Stimulated activated naive B cell treated with anti-CD40 and anti-IgM and Interleukin-4, amounts not matched to agents 10 μg/mL and 1 μg/mL and 100 μg/mL, for 72 hours (primary cell): ENCODE measurements at regions not wholly inside any gene's neighbourhood (a gene's known extent, or its start where the extent isn't known, plus 50 kb on each side); places are given as distances from the start of the nearest gene placed in this dataset.
"Not testable (repeated sequence)": the region's sequence is repeated elsewhere in the genome, so short reads cannot be mapped to it uniquely, and the experiment has no call there.

Experiments
- ATAC-seq, 2 donors: fragments of 150-1000 bp; cut with Tn5 transposase; replicated peaks; 2 replicates each; pipeline ENCODE4 v1.10.0; 2021; ENCODE audit warnings: moderate library complexity in 1 of 2
- DNase-seq: peaks from one replicate; pipeline ENCODE4 v3.0.0; 2021
- H3K27ac Mint-ChIP-seq: one replicate; pipeline ENCODE4 v1.8.0; 2022; ENCODE audit warnings: mild to moderate bottlenecking, mixed read lengths
- H3K27me3 Mint-ChIP-seq, 2 donors: one replicate each; pipeline ENCODE4 v1.8.0; 2022; ENCODE audit warnings: mixed read lengths in 2 of 2
- H3K36me3 Mint-ChIP-seq, 2 donors: one replicate each; pipeline ENCODE4 v1.8.0; 2022; ENCODE audit warnings: mixed read lengths in 2 of 2, mild to moderate bottlenecking in 1 of 2
- H3K4me1 Mint-ChIP-seq, 2 donors: one replicate each; pipeline ENCODE4 v1.8.0; 2022; ENCODE audit warnings: mixed read lengths in 2 of 2, mild to moderate bottlenecking in 1 of 2
- H3K4me3 Mint-ChIP-seq, 2 donors: one replicate each; pipeline ENCODE4 v1.8.0; 2022; ENCODE audit warnings: mild to moderate bottlenecking in 2 of 2, mixed read lengths in 2 of 2, moderate library complexity in 1 of 2
- H3K9me3 Mint-ChIP-seq, 2 donors: one replicate each; pipeline ENCODE4 v1.8.0; 2022; ENCODE audit warnings: mixed read lengths in 2 of 2, mild to moderate bottlenecking in 1 of 2

DNA sequence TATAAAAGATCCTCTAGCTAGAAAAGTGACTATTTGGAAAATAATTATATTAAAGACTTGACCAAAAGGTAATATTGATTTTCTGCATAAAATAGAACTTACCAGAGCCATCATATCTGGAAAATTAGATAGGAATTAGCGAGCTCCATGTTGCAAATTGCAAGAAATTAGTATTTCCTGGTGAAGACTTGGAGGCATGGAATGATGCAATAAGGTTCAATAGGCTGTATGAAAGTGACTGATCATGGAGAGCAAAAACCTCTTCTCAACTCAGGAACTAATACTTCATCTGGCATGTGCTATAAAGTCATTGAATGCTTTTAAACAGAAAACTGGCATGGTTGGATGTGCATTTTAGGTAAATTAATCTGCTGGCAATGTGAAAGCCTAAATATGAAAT, 66.3 kb upstream of the UFM1 start:
- H3K9me3 Mint-ChIP-seq: peaks cover 15% of the 10 kb centered on the region in 2 donors
- H3K27ac Mint-ChIP-seq: no peak overlapping the region
- ATAC-seq: no peak
- no peaks in the 10 kb centered on the region for H3K36me3 Mint-ChIP-seq
- no peak for DNase-seq
- no peaks in the 10 kb centered on the region for H3K4me1 Mint-ChIP-seq
- H3K4me3 Mint-ChIP-seq: no peak overlapping the region
- H3K27me3 Mint-ChIP-seq: no peaks in the 10 kb centered on the region

DNA sequence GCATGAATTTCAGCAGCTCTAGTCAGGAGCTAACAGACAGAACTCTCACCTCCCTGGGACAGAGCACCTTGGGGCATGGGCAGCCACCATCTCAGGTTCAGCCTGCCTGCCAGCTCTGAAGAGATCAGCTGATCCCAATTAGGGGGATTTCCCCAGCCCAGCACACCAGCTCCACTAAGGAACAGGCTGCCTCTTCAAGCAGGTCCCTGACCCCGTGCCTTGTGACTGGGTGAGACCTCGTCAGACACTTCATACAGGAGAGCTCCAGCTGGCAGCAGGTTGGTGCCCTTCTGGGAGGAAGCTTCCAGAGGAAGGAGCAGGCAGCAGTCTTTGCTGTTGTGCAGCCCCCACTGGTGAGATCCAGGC, 84.5 kb upstream of the UFM1 start:
- Mint-ChIP-seq H3K36me3 (peaks cover 1 to 3% of the 10 kb centered on the region in 2 donors), H3K27ac (no peak overlapping the region), H3K4me3 (no peak overlapping the region), H3K27me3 (peaks cover 0 to 4% of the 10 kb centered on the region in 2 donors), H3K9me3 (peaks cover 0 to 10% of the 10 kb centered on the region in 2 donors), H3K4me1 (no peaks in the 10 kb centered on the region)
- DNase-seq (no peak), ATAC-seq (no peak)

DNA sequence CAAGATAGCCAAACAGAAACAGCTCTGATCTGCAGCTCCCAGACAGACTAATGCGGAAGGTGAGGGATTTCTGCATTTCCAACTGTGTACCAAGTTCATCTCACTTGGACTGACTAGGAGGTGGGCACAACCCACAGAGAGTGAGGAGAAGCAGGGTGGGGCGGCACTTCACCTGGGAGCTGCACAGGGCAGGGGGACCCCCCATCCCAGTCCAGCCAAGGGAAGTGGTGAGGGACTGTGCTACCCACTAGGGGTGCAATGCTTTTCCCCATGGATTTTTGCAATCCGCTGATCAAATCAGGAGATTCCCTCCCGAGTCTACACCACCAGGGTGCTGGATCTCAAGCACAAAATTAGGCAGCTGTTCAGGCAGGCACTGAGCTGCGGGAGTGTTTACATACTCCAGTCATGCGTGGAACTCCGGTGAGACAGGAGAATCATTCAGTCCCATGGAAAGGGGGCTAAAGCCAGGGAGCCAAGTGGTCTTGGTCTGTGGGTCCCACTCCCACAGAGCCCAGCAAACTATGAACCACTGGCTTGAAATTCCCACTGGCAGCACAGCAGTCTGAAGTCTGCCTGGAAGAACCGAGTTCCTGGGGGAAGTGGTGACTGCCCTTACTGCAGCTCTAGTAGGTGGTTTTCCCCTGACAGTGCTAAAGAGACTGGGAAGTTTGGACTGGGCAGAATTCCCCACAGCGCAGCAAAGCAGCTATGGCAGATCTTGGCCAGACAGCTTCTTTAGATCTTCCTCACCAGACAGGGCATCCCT, 85.1 kb upstream of the UFM1 start:
- H3K9me3 Mint-ChIP-seq: peaks cover 0 to 10% of the 10 kb centered on the region in 2 donors
- H3K4me3 Mint-ChIP-seq: no peak overlapping the region
- H3K27ac Mint-ChIP-seq: no peak overlapping the region
- ATAC-seq (no peak), DNase-seq (no peak)
- peaks cover 0 to 4% of the 10 kb centered on the region in 2 donors for H3K27me3 Mint-ChIP-seq
- peaks cover 1 to 3% of the 10 kb centered on the region in 2 donors for H3K36me3 Mint-ChIP-seq
- no peaks in the 10 kb centered on the region for H3K4me1 Mint-ChIP-seq

DNA sequence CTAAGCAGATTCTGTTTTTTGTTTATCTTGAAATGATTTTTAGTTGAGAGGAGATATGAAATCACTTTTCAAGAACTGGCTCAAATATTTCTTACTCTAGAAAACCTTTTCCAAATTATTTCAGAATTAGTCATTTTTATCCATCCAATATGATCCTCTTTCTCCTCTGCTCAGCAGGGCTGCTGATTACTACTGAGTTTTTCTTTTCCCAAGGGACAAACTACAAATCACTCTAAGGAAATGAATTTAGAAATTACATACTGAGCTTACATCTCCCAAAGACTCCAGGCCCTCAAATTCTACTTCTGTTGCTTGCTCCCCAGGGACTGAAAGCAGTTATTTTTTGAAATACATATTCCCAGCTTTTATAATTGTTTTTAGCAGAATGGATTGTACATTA, 87.4 kb upstream of the UFM1 start:
- H3K36me3 Mint-ChIP-seq: peaks cover 1 to 3% of the 10 kb centered on the region in 2 donors
- ATAC-seq (no peak), DNase-seq (no peak)
- peaks cover 0 to 3% of the 10 kb centered on the region in 2 donors for H3K9me3 Mint-ChIP-seq
- H3K4me1 Mint-ChIP-seq: no peaks in the 10 kb centered on the region
- no peak overlapping the region for H3K4me3 Mint-ChIP-seq
- H3K27me3 Mint-ChIP-seq: peaks cover 0 to 4% of the 10 kb centered on the region in 2 donors
- no peak overlapping the region for H3K27ac Mint-ChIP-seq

DNA sequence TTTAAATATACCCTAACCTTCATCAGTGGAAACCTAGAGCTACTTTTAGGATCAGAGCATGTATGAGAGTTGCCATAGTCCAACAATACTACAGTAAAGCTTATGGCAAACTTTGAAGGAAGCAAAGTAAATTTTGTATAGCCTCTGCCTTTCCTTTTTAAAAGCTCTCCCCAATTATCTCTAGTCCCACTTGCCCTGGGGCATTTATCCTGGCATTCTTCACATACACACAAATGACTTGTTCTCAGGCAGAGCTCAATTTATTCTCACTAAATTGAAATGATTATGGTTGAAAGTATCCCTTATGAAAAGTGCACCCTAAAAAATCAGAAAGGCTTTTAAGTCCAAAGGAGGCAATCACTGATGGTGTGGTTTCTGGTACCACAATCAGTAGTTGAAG, 94.1 kb upstream of the UFM1 start:
- Mint-ChIP-seq H3K4me1 (no peaks in the 10 kb centered on the region), H3K27me3 (no peaks in the 10 kb centered on the region), H3K27ac (no peak overlapping the region), H3K9me3 (no peaks in the 10 kb centered on the region), H3K4me3 (no peak overlapping the region), H3K36me3 (no peaks in the 10 kb centered on the region)
- ATAC-seq (no peak), DNase-seq (no peak)

DNA sequence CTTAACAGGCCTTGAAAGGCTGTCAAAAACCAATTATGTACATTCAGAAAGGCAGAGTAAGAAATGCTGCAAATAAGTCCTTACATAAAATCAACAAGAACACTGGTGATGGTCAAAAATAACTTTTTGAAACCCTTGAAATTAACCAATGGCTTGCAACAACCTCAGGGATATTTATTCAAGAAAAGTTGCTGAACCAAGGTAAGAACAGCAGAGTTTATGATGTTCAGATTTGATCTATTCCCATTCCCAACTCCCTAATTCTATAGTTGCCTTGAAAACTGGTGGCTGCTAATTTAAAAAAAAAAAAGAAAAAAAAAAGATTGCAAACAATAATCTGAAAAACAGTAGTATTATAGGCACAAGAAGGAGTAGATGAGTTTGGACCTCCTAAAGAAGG, 109.8 kb upstream of the UFM1 start:
- ATAC-seq (no peak), DNase-seq (no peak)
- Mint-ChIP-seq H3K27me3 (no peaks in the 10 kb centered on the region), H3K9me3 (peaks cover 0 to 10% of the 10 kb centered on the region in 2 donors), H3K4me3 (no peak overlapping the region), H3K4me1 (no peaks in the 10 kb centered on the region), H3K36me3 (no peaks in the 10 kb centered on the region), H3K27ac (no peak overlapping the region)

DNA sequence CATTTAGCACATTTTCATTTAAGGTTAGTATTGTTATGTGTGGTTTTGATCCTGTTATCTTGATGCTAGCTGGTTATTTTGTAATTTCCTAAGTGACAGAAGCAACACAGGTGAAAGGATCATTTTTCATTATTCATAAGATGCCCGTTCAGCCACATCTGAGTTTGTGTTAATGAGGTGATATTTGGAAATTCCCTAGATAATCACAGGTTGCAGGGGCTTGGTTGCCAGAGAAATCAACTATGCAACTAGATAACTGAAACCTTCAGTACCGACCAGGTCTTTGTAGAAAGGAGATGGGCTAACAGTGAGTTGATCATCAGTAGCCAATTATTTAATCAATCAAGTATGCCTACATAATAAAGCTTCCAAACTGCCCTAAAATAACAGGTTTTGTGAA, 121.3 kb upstream of the UFM1 start:
- no peaks in the 10 kb centered on the region for H3K4me1 Mint-ChIP-seq
- no peak overlapping the region for H3K27ac Mint-ChIP-seq
- ATAC-seq (no peak), DNase-seq (no peak)
- H3K27me3 Mint-ChIP-seq: no peaks in the 10 kb centered on the region
- no peaks in the 10 kb centered on the region for H3K36me3 Mint-ChIP-seq
- peaks cover 0 to 10% of the 10 kb centered on the region in 2 donors for H3K9me3 Mint-ChIP-seq
- no peak overlapping the region for H3K4me3 Mint-ChIP-seq

DNA sequence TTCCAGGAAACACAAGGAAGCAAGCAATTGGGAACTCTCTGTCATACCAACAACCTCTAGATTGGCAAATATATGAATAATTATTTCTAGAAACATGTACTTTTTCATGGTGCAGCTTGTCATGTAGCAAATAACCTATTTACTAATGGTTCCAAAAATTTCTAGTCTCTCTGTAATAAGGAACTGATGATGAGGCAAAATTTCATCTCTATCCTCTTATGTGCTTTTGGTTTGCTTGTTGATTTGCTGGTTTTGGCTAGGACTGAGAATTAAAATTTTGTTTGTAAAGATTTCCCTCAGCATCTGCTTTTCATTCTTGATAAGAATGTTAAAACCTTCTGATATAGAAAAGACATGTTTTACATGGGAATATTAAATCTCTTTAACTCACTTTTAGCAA, 123.2 kb upstream of the UFM1 start:
- no peak overlapping the region for H3K4me3 Mint-ChIP-seq
- no peak for ATAC-seq
- DNase-seq: no peak

DNA sequence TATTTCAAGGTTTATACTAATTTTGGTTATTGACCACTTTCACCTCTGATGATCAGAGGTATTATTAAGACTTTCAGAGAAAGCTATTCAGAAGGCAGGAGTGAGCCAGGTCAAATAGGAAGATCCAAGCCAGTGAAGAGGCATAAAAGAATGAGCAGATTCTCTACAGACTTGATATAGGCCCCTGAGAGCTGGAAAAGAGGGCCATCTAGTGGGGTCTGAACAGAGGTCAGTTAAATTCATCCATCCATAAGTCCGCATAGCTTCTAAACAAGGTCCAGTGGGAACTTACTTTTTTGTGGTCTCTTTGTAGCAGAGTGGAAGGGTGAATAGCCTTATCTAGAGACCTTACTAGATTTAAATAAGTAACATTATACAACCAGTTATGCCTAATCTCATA, 126.6 kb upstream of the UFM1 start:
- Mint-ChIP-seq H3K27ac (no peak overlapping the region), H3K9me3 (peaks cover 3 to 4% of the 10 kb centered on the region in 2 donors), H3K27me3 (no peaks in the 10 kb centered on the region), H3K4me3 (no peak overlapping the region), H3K36me3 (no peaks in the 10 kb centered on the region), H3K4me1 (peaks cover 3 to 7% of the 10 kb centered on the region in 2 donors)
- no peak for ATAC-seq
- no peak for DNase-seq

More for the DNA sequence above, 123.2 kb upstream of the UFM1 start:
- Mint-ChIP-seq H3K36me3 (no peaks in the 10 kb centered on the region), H3K27me3 (no peaks in the 10 kb centered on the region), H3K9me3 (peaks cover 0 to under 1% of the 10 kb centered on the region in 2 donors), H3K4me1 (peaks cover 0 to under 1% of the 10 kb centered on the region in 2 donors), H3K27ac (no peak overlapping the region)

DNA sequence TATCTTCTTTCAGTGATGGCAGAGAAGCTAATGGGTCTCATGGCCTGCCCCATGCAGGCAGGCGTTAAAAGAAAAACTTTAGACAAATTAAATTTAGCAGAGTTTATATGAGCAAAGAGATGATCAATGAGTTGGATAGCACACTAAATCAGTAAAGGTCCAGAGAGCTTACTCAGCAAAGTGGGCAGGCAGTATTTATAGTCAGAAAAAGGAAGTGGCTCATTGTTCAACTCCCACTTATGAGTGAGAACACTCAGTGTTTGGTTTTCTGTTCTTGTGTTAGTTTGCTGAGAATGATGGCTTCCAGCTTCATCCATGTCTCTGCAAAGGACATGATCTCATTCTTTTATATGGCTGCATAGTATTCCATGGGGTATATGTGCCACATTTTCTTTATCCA, 128.5 kb upstream of the UFM1 start:
- H3K27ac Mint-ChIP-seq, H3K27me3 Mint-ChIP-seq, H3K4me3 Mint-ChIP-seq, DNase-seq, H3K9me3 Mint-ChIP-seq, H3K36me3 Mint-ChIP-seq, H3K4me1 Mint-ChIP-seq: not testable (repeated sequence)
- ATAC-seq: peak; percentile 72 to 77

DNA sequence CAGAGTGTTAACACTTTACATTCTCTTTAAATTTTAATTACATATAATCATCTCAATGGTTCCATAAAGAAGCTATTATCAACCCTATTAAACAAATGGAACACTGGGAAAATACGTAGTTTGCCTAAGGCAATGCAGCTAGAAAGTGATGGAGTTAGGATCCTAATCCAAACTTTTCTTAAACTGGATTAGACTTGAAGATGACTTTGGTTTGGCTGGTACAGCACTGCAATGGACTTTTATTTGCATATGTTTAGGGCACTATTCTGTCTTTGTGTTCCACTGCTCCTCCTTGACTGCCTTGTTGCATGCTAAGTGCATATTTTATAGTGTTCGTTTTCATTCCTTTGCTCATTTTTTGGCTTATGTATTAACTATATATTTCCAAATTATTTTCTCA, 133.5 kb upstream of the UFM1 start:
- Mint-ChIP-seq H3K4me1 (peaks cover 2 to 3% of the 10 kb centered on the region in 2 donors), H3K27me3 (no peaks in the 10 kb centered on the region), H3K4me3 (no peak overlapping the region), H3K27ac (no peak overlapping the region), H3K36me3 (peaks cover 0 to 3% of the 10 kb centered on the region in 2 donors), H3K9me3 (peaks cover 12 to 15% of the 10 kb centered on the region in 2 donors)
- DNase-seq (no peak), ATAC-seq (no peak)

DNA sequence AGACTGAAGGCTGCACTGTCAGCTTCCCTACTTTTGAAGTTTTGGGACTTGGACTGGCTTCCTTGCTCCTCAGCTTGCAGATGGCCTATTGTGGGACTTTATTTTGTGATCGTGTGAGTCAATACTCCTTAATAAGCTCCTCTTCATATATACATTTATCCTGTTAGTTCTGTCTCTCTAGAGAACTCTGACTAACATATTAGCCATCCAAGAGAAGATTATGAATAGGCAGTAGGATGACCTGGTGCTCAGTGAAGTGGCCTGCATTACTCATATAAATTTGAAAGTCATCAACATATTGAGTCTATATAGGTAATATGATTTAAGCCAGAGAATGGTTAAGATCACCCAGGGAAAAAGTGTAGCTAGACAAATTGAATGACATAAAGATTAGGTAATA, 136.3 kb upstream of the UFM1 start:
- DNase-seq: no peak
- Mint-ChIP-seq H3K27ac (no peak overlapping the region), H3K4me3 (no peak overlapping the region), H3K9me3 (peaks cover 14 to 15% of the 10 kb centered on the region in 2 donors), H3K4me1 (peaks cover 0 to 2% of the 10 kb centered on the region in 2 donors), H3K27me3 (no peaks in the 10 kb centered on the region), H3K36me3 (peaks cover 0 to 3% of the 10 kb centered on the region in 2 donors)
- ATAC-seq: no peak

DNA sequence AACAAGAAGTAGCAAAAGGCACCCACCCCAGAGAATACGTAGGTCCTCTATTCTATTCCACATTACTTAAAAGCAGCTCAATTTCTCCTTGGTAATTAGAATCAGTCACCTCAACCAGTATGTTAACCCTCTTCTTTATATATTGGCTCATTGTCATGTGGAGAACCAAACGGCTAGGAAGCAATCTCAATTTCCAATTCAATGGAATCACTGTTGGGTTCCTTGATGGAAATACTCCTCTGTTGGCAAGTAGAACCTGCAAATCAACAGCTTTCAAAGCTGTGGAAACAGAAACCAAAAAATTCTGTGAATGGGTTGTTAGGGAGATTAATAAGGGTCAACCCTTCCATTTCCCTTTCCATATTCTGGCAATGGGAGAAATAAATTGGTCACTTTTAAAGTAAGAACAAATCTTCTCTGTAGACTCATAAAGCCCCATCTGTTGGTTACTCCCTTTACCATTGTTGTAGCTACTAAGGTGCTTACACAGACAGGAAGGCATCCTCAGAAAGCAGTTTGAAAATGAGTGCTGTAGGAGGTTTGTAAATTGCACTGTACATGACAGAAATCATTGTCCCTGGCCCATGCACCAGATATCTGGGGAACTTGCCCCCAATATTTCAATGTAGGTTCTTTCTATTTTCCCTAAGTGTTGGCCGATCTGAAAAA, 138.6 kb upstream of the UFM1 start:
- peaks cover 0 to 2% of the 10 kb centered on the region in 2 donors for H3K4me1 Mint-ChIP-seq
- H3K9me3 Mint-ChIP-seq: peaks cover 14 to 15% of the 10 kb centered on the region in 2 donors
- no peak for ATAC-seq
- DNase-seq: no peak
- H3K27me3 Mint-ChIP-seq: no peaks in the 10 kb centered on the region
- H3K27ac Mint-ChIP-seq: no peak overlapping the region
- H3K36me3 Mint-ChIP-seq: peaks cover 0 to 3% of the 10 kb centered on the region in 2 donors
- H3K4me3 Mint-ChIP-seq: no peak overlapping the region

DNA sequence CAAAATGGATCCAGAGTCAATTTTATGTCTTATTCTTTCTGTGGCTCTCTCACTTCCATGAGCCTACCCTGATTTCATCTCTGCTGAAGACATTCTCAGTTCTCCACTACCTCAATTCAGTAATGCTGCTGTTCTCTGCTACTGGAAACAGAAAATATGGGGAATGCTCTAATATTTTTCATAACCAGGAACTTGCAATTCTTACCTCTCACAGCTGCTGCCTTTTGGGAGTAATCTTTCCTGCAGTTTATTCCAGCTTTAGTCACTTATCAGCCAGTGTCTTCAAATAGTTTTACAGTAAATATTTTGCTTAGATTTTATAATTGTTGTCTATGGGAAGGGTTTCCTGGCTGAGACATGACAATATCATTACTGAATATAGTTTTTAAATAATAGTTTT, 145.1 kb upstream of the UFM1 start:
- DNase-seq: no peak
- no peak overlapping the region for H3K4me3 Mint-ChIP-seq
- H3K27me3 Mint-ChIP-seq: no peaks in the 10 kb centered on the region
- H3K4me1 Mint-ChIP-seq: no peaks in the 10 kb centered on the region
- no peak overlapping the region for H3K27ac Mint-ChIP-seq
- no peaks in the 10 kb centered on the region for H3K36me3 Mint-ChIP-seq
- H3K9me3 Mint-ChIP-seq: no peaks in the 10 kb centered on the region
- ATAC-seq: no peak

DNA sequence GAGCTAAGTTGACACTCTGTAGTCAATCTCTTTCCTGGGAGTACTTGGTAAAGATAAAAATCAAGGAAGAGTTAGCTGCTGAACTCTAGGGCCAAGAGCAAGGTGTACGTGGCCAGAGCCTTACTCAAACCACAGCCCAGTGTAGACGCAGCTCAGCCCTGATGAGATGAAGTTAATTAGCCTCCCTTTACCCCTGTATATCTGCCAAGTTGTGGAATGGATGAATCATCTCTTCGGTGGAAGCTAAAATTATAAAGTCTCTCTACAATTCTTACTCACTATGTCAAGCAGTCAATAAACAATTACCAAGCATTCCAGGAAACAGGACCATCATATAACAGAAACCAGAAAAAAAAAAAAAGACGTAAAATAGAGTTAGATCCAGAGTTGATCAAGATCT, 146.9 kb upstream of the UFM1 start:
- ATAC-seq (peak; percentile 56 to 73), DNase-seq (no peak)
- Mint-ChIP-seq H3K4me3 (no peak overlapping the region), H3K27me3 (no peaks in the 10 kb centered on the region), H3K36me3 (no peaks in the 10 kb centered on the region), H3K27ac (no peak overlapping the region), H3K9me3 (no peaks in the 10 kb centered on the region), H3K4me1 (no peaks in the 10 kb centered on the region)
